Esophagus squamous epithelium (tissue), 4 donors: ENCODE measurements at regions not wholly inside any gene's neighbourhood (a gene's known extent, or its start where the extent isn't known, plus 50 kb on each side); places are given as distances from the start of the nearest gene placed in this dataset.

ENCODE experiments used
- POLR2A ChIP-seq, 4 donors: fragments of 450-650 bp; IDR thresholded peaks; one replicate each; pipeline ENCODE4 v1.6.1; 2017; ENCODE audit warnings: antibody characterized with exemption in 4 of 4, mild to moderate bottlenecking in 4 of 4, moderate library complexity in 3 of 4
- TF ChIP-seq, protein P1 (sequence below), 6 experiments: fragments of 450-650 bp in 4 of 6; fragments of 200-600 bp in 2 of 6; sonication (generic) in 2 of 6; IDR thresholded peaks; one replicate each; pipeline ENCODE4 v1.5.1; 2016 to 2019; ENCODE audit warnings: antibody characterized with exemption in 6 of 6, mild to moderate bottlenecking in 4 of 6, moderate library complexity in 4 of 6

DNA sequence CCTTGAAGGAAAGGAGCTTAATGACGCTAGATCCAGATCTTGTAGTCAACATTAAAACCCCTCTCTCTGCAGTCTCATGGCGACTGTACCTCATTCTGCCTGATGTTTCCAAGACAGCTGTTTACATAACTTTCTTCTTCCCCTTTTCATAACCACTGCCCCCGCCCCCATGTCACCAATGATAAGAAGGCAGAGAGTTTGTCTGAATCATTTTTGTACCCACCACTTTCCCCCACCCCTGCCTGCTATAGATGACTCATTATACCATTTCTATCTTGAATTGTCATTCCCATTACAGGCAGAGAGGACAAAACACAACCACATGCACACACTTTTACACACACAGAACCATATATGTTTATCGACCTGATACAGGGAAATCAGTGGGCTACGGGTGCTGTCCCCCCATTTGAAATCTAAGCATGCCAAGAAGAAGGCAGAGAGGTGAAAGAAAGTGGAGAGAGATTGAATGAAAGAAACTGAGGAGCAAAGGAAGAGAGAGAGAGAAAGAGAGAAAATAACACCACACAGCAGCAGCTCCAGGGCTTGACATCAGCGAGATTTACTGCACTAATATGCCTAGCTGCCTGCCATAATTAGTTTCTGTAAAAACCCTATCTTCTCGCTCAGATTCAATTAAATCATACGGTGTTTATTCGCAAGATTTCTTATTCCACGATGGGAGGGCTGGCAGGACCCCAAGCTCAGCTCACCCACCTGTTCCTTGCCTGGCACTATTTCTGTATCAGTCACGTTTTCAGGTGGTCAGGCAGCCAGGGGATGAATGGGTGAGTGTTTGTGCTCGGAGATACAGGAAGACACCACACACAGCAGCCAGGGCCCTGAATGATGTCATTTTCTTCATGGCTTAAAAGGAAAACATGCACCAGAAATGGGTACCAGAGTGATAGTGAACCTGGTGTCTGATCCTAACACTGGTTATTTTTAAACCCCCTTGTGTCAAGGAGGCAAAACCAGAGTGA lies 114.3 kb upstream of the SERP2 start:
- TF ChIP-seq, protein P1, sequence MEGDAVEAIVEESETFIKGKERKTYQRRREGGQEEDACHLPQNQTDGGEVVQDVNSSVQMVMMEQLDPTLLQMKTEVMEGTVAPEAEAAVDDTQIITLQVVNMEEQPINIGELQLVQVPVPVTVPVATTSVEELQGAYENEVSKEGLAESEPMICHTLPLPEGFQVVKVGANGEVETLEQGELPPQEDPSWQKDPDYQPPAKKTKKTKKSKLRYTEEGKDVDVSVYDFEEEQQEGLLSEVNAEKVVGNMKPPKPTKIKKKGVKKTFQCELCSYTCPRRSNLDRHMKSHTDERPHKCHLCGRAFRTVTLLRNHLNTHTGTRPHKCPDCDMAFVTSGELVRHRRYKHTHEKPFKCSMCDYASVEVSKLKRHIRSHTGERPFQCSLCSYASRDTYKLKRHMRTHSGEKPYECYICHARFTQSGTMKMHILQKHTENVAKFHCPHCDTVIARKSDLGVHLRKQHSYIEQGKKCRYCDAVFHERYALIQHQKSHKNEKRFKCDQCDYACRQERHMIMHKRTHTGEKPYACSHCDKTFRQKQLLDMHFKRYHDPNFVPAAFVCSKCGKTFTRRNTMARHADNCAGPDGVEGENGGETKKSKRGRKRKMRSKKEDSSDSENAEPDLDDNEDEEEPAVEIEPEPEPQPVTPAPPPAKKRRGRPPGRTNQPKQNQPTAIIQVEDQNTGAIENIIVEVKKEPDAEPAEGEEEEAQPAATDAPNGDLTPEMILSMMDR (IDR thresholded peaks at IDR 0.05), result no peak
- no peak for TF ChIP-seq POLR2A (IDR thresholded peaks at IDR 0.05)
